HG03097 (cell line): ENCODE measurements at regions not wholly inside any gene's neighbourhood (a gene's known extent, or its start where the extent isn't known, plus 50 kb on each side); places are given as distances from the start of the nearest gene placed in this dataset.
A peak's percentile ranks its signal among the peaks of the same experiment; 100 is the strongest.
"Not testable (repeated sequence)": the region's sequence is repeated elsewhere in the genome, so short reads cannot be mapped to it uniquely, and the experiment has no call there.

Source experiments
- ATAC-seq: cut with Tn5 transposase; IDR thresholded peaks from one replicate; pipeline ENCODE4 v1.9.1; 2021; ENCODE audit not compliant: unreplicated experiment, low FRiP score

DNA sequence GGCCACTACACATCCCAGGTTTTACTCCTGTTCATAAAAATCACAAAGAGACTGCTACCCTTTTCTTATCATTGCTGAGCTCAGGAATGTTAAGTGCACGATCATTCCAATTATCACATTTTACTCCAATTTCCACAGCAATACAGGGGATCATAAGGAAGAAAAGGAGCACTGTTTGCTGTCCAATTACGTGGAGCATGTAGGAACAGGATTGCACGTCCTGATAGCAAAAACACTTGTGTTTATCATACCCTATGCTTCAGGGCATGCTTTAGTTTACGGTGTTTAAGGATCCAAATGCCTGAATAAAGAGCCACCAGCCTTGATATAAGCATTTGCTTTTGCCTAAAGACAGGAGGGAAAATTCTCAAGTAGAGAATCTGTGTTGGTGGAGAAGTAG, 155.4 kb upstream of the EGLN3 start:
- no peak for ATAC-seq

DNA sequence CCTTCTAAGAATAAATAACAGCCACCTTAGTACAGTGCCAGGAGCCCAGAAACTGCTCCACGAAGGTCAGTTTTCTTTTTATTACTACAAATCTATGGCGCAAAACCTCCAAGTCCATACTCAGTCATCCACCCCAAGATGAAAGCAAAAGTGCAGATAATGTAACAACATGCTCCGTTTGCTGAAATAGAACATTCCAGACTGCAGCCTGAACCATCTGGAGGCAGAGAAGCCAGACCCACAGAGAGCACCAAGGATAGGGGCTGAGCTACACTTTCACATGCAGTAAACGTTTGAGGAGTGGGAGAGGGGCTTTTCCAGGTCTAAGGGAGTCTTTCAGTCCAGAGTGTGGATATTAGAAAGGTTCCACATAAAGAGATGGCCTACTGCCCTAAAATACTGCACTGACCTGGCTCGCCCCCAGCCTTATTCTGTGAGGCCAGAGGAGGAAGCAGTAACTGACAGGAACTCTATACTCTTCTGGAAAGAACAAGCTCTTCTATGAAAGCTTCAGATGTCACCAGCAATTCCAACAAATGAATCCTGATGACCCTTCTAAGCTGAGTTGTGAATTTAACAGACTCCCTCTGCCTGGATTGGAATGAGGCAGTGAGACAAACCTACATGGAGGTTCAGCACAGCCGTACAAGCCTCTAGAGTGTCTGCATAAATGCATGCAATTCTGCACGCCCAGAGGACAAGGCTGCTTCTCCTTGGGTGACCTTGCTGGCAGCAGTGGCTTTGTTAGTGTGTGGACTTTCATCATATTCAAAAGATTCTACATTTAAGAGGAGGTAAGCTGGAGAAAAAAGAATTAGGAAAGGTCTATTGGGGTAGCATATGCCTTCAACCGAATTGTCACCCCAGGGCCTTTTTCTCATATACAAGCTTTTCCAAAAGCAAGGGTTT, 153.9 kb upstream of the EGLN3 start:
- no peak for ATAC-seq

DNA sequence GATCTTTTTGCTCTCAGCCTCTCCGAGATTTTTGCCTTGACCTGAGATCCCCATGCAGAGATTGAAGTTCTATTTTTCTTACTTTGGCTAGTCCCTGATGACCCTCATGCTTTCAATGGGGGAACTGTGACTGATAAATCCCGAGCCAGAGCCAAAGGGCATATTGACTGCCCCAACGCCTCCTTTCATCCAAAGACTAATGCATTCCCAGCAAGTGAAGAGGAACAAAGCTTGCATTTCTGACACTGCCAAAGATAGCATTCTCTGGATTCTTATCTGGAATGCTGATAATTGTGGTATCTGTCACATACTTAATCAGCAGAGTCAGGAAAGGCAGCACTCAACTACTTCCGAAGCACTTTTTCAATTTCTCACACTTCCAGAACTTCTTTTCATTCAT, 152.3 kb upstream of the EGLN3 start:
- ATAC-seq: no peak

DNA sequence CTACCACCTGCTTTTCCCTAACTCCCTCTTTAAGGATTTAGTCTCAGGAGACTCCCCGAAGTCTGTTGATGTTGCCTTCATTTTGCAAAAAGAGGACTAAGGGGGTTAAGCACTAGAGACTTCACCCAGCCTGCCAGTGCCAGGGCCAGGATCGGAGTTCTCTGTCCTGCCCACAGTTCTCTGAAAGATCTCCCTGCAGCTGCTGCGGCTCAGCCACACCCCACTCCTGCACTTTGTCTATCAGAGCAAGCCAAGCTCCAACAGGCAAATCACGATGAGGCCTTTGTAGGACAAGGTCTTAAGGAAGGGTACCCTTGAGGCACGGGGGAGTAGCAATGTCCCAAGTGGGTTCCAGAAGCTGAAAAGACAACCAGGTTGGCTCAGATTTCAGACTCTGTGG, 148.8 kb upstream of the EGLN3 start:
- ATAC-seq: no peak

DNA sequence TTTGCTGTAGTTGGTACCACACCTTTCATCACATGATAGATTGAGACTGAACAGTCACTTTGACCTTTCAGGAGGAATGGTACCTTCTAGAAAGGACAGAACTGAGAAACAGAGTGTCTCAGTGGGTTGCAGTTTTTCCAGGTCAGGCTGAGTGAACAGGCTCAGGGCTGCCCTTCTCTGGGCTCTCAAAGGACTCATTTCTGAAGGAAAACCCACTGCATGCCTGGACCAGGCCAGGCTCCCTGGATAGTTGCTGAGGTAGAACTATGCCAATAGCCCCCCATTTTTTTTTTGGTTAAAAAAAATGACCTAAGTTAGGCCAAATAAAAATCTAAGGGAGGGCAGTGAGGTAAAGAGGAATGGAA, 148.1 kb upstream of the EGLN3 start:
- no peak for ATAC-seq

DNA sequence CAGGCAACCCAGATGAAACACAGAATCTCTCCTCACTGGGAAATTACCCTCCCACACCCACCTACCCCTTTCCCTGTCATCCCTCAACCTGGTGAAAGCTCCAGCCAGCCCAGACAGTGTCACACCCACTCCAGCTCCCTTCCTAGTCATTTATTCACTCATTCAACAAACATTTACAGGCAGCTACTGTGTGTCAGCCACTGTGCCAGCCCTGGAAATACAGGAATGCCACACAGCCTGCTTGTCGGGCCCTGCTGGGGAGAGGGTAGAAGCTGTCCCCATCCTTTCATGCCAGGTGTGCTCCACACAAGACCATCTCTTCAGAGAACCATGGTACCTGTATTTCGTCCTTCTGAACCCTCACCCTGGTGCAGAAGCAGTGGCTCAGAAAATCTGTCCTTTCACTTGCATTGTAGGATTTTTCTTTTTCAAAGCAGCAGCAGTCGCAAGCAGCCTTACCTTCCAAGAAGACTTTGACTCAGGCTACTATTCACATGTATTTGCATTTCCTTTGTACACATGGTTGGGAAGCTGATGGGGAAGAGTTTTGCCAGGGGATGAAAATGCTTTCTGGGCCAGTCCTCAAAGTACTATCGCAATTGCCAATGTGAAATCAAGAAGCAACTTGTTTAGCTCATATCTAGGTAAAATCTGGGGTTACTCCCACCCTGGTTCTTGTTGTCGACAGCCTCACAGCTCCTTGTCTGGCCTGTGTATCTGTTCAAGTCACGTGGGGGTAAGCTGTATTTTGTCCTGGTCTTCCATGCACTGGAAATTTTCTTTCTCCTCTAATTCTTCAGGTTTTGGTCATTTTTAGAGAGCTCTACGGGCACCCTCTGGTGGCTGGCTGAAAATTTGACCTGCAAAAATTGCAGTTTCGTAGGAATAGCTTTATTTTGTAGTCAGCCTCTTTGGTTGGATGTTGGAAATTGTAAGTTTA, 147.4 kb upstream of the EGLN3 start:
- ATAC-seq: no peak

- ATAC-seq: no peak
Observed at GRCh38 chr14:34097644-34098043, 146.8 kb upstream of the EGLN3 start.

DNA sequence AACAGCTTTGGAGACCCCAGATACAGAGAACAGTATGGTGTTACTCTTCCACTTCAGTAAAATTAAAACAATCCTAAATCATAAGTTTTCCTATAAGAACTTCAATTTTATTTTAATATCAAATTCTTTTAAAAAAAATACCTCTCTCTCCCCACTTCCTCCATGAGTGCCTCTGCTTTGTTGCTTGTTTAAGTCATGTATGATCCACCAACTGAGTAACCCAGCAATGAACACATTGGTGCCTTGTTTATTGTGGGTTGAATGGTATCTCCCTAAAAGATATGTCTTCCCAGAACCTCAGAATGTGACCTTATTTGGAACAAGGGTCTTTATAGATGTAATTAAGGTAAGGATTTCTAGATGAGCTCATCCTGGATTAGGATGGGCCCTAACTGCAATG, 143.5 kb upstream of the EGLN3 start:
- ATAC-seq: no peak

DNA sequence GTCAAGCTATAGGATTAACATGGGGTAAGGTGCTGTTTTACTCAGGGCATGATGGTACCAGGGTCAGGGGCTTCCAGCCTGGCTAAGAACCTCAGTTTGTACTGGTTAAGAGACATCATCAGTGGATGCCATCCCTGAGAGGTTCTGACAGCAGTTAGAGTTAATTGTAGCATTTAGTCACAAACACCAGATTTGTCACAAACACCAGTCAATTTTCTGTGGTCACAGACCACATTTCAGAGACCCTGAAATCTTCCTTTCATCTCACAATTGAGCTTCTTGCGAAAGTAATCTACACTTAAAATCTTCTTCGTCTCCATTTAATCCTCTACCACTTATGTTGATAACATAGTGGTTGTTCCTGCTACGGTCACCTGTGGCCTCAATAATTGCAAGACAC, 143.0 kb upstream of the EGLN3 start:
- no peak for ATAC-seq

DNA sequence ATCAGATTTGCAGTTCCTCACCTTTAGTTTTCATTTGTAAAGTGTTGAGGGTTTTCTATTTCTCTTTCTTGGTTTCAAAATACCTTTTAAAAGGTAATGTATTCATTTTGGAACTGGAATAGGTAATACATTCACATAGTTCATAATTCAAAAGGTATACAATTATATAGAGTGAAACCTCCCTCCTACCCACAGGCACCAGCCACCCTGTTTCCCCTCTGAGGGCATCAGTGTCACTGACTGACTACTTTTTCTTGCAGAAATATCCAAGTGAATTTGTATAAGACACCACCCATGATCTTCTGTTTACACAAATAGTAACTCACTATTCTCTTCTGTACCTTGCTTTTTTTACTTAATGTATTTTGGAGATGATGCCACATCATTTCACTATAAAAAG, 139.6 kb upstream of the EGLN3 start:
- ATAC-seq: no peak

- ATAC-seq: no peak
Observed at GRCh38 chr14:34088914-34089313, 138.0 kb upstream of the EGLN3 start.

DNA sequence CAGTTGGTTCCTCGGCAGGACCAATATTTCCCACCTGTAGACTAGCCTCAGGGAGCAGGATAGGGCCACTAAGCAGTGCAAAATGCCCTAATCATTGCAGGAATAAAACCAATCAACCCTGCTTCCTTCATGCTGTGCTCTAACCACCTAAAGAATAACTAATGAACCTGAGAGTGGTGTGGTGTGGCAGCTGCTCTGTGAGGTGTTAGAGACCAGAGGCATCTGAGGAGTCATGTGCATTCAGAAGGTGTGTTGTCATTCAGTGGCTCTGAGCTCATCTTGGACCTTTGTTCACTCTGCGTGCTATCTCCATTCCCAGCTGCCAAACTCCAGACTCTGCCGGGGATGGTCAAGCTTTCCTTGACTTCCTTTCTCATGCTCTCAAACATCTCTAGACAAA, 136.7 kb upstream of the EGLN3 start:
- ATAC-seq: peak; percentile 56

DNA sequence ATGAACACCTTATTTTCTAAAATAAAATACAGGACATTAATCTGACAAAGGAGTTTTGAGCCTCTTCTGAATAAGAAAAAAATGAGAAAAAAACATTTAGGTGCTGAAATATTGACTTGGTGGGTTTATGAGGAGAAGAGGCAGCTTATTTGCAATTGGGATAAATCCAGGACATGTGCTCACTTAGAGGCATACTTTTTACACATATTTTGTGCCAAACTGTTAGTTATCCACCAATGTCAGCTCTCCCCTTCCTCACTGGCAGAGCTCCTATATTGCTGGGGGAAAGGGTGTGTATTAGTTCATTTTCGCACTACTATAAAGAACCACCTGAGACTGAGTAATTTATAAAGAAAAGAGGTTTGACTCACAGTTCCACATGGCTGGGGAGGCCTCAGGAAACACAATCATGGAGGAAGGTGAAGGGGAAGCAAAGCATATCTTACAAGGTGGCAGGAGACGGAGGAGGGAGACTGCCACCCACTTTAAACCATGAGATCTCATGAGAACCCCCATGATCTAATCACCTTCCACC, 135.4 kb upstream of the EGLN3 start:
- no peak for ATAC-seq

- ATAC-seq: no peak
Observed at GRCh38 chr14:34085695-34086094, 134.8 kb upstream of the EGLN3 start.

- no peak for ATAC-seq
Observed at GRCh38 chr14:34081576-34082136, 130.8 kb upstream of the EGLN3 start.

- ATAC-seq: no peak
Observed at GRCh38 chr14:34081101-34081575, 130.3 kb upstream of the EGLN3 start.

- not testable (repeated sequence) for ATAC-seq
Observed at GRCh38 chr14:34079643-34080042, 128.8 kb upstream of the EGLN3 start.

DNA sequence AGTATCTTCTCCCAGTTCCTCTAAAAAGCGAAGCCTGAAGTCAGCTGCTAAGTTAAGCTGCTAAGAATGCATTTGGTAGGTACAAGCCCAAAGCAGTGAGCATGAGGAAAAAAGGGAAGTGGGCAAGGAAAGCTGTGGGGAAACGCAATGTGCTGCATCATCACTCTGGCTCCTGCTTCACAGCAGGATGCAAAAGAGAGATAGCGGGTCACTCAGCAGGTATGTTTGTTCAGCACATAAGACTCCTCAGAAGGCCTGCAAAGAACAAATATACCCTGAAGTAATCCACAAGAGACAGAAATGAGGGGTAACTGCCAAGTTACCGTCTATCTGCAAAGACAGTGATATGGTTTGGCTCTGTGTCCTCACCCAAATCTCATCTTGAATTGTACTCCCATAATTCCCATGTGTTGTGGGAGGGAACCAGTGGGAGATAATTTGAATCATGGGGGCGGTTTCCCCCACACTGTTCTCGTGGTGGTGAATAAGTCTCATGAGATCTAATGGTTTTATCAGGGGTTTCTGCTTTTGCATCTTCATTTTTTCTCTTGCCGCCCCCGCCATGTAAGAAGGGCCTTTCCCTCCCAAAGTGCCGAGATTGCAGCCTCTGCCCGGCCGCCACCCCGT, 127.4 kb upstream of the EGLN3 start:
- no peak for ATAC-seq

DNA sequence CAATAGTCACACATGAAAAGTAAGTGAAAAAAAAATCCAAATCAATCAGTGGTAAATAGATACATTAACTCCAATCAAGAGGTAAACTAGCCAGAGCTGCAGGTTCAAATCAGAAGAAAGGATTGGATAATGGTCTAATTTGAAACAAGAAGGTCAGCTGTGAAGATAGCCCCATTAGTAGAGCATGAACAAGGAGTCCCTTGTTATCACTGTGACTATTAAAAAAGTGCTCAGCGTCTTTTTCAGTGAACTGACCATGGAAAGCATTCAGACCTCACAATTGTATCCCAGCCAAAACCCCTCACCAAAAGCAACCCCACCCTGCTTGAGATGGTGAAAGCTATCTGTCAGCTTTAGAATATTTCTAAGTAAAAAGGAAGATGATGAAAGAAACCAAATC, 125.0 kb upstream of the EGLN3 start:
- ATAC-seq: no peak

- ATAC-seq: peak; percentile 70
Observed at GRCh38 chr14:34075042-34075744, 124.3 kb upstream of the EGLN3 start.
